GM19438 (cell line): ENCODE measurements at regions not wholly inside any gene's neighbourhood (a gene's known extent, or its start where the extent isn't known, plus 50 kb on each side); places are given as distances from the start of the nearest gene placed in this dataset.

ENCODE experiments used
- ATAC-seq: cut with Tn5 transposase; IDR thresholded peaks from one replicate; pipeline ENCODE4 v1.9.1; 2021; ENCODE audit warnings: low read depth; ENCODE audit not compliant: unreplicated experiment

- no peak for ATAC-seq
Measured at GRCh38 chr15:46676233-46677206, 1040.8 kb upstream of the SEMA6D start.

- no peak for ATAC-seq
Measured at GRCh38 chr15:46677491-46677890, 1039.8 kb upstream of the SEMA6D start.

- ATAC-seq = no peak
Measured at GRCh38 chr15:46681901-46682300, 1035.4 kb upstream of the SEMA6D start.

- no peak for ATAC-seq
Measured at GRCh38 chr15:46682969-46683791, 1034.1 kb upstream of the SEMA6D start.

- no peak for ATAC-seq
Measured at GRCh38 chr15:46685096-46685495, 1032.2 kb upstream of the SEMA6D start.

- no peak for ATAC-seq
Measured at GRCh38 chr15:46685681-46686080, 1031.6 kb upstream of the SEMA6D start.

GRCh38 chr15:46696281-46696680 lies 1021.0 kb upstream of the SEMA6D start:
- ATAC-seq = no peak

GRCh38 chr15:46701346-46701745 lies 1016.0 kb upstream of the SEMA6D start:
- ATAC-seq = no peak

- no peak for ATAC-seq
Measured at GRCh38 chr15:46701896-46702295, 1015.4 kb upstream of the SEMA6D start.

GRCh38 chr15:46703020-46703861 lies 1014.1 kb upstream of the SEMA6D start:
- ATAC-seq = no peak

GRCh38 chr15:46703871-46704637 lies 1013.3 kb upstream of the SEMA6D start:
- ATAC-seq = no peak

GRCh38 chr15:46707452-46707851 lies 1009.9 kb upstream of the SEMA6D start:
- no peak for ATAC-seq

- ATAC-seq = no peak
Measured at GRCh38 chr15:46708226-46708625, 1009.1 kb upstream of the SEMA6D start.

GRCh38 chr15:46709460-46710083 lies 1007.7 kb upstream of the SEMA6D start:
- no peak for ATAC-seq

GRCh38 chr15:46710401-46710960 lies 1006.8 kb upstream of the SEMA6D start:
- ATAC-seq = no peak

- ATAC-seq = no peak
Measured at GRCh38 chr15:46713045-46713444, 1004.3 kb upstream of the SEMA6D start.

GRCh38 chr15:46714950-46715349 lies 1002.4 kb upstream of the SEMA6D start:
- no peak for ATAC-seq

GRCh38 chr15:46723308-46723707 lies 994.0 kb upstream of the SEMA6D start:
- ATAC-seq = no peak

- ATAC-seq = no peak
Measured at GRCh38 chr15:46732060-46732459, 985.2 kb upstream of the SEMA6D start.
